ENCODE measurements at regions not wholly inside any gene's neighbourhood (a gene's known extent, or its start where the extent isn't known, plus 50 kb on each side); places are given as distances from the start of the nearest gene placed in this dataset.

- TF ChIP-seq EZH2 (IDR thresholded peaks at IDR 0.05; ENCODE audit: low read length, missing control alignments) (no peak), CTCF (conservative IDR thresholded peaks at IDR 0.05 in 1 of 2, IDR thresholded peaks at IDR 0.05 in 1 of 2; ENCODE audit: low read depth in 1 of 2, low read length in 2 of 2) (no peak)
- Histone ChIP-seq H3K27ac (ENCODE audit: insufficient read depth, low read length) (no peak overlapping the region), H3K4me2 (ENCODE audit: extremely low read depth, insufficient read depth, low read length) (no peak overlapping the region)
Measured at GRCh38 chr12:59980476-59980875, 384.6 kb downstream of the SLC16A7 start.

GRCh38 chr12:59999291-59999690 is 403.5 kb downstream of the SLC16A7 start:
- H3K79me2 ChIP-seq (ENCODE audit: control insufficient read depth, insufficient read depth, low read length): no peaks in the 10 kb centered on the region
- no peak overlapping the region for H2AFZ ChIP-seq (ENCODE audit: low read length)
- H3K4me1 ChIP-seq (ENCODE audit: control insufficient read depth, extremely low read depth, insufficient read depth, low read length): no peaks in the 10 kb centered on the region
- no peaks in the 10 kb centered on the region for H3K9me3 ChIP-seq (ENCODE audit: control insufficient read depth, insufficient read depth, low read depth, low read length)
- no peak overlapping the region for H3K9ac ChIP-seq (ENCODE audit: insufficient read depth, low read length)
- TF ChIP-seq EZH2 (IDR thresholded peaks at IDR 0.05; ENCODE audit: low read length, missing control alignments) (no peak), CTCF (conservative IDR thresholded peaks at IDR 0.05 in 1 of 2, IDR thresholded peaks at IDR 0.05 in 1 of 2; ENCODE audit: low read depth in 1 of 2, low read length in 2 of 2) (no peak)
- no peak for DNase-seq (ENCODE audit: low read depth in 2 of 2)
- H3K4me2 ChIP-seq (ENCODE audit: extremely low read depth, insufficient read depth, low read length): no peak overlapping the region
- no peaks in the 10 kb centered on the region for H3K36me3 ChIP-seq (ENCODE audit: control insufficient read depth, insufficient read depth, low read length)
- no peak overlapping the region for H3K27ac ChIP-seq (ENCODE audit: insufficient read depth, low read length)
- no peaks in the 10 kb centered on the region for H3K27me3 ChIP-seq (ENCODE audit: control insufficient read depth, insufficient read depth, low read length)
- no peaks in the 10 kb centered on the region for H4K20me1 ChIP-seq (ENCODE audit: control insufficient read depth, extremely low read depth, insufficient read depth, low read length)
- no peak overlapping the region for H3K4me3 ChIP-seq (replicated peaks in 1 of 4; ENCODE audit: control extremely low read depth in 1 of 4, insufficient read depth in 1 of 4, low read depth in 3 of 4, low read length in 4 of 4)

More at GRCh38 chr12:59980476-59980875, 384.6 kb downstream of the SLC16A7 start:
- no peaks in the 10 kb centered on the region for H4K20me1 ChIP-seq (ENCODE audit: control insufficient read depth, extremely low read depth, insufficient read depth, low read length)
- H3K9ac ChIP-seq (ENCODE audit: insufficient read depth, low read length): no peak overlapping the region
- H3K9me3 ChIP-seq (ENCODE audit: control insufficient read depth, insufficient read depth, low read depth, low read length): no peaks in the 10 kb centered on the region
- peak in 1 of 2 donors; percentile 48 for DNase-seq (ENCODE audit: low read depth in 2 of 2)
- no peak overlapping the region for H2AFZ ChIP-seq (ENCODE audit: low read length)
- no peak overlapping the region for H3K4me3 ChIP-seq (replicated peaks in 1 of 4; ENCODE audit: control extremely low read depth in 1 of 4, insufficient read depth in 1 of 4, low read depth in 3 of 4, low read length in 4 of 4)
- H3K36me3 ChIP-seq (ENCODE audit: control insufficient read depth, insufficient read depth, low read length): no peaks in the 10 kb centered on the region
- no peaks in the 10 kb centered on the region for H3K79me2 ChIP-seq (ENCODE audit: control insufficient read depth, insufficient read depth, low read length)
- H3K4me1 ChIP-seq (ENCODE audit: control insufficient read depth, extremely low read depth, insufficient read depth, low read length): no peaks in the 10 kb centered on the region
- no peaks in the 10 kb centered on the region for H3K27me3 ChIP-seq (ENCODE audit: control insufficient read depth, insufficient read depth, low read length)

- H2AFZ ChIP-seq (ENCODE audit: low read length): no peak overlapping the region
- no peaks in the 10 kb centered on the region for H3K9me3 ChIP-seq (ENCODE audit: control insufficient read depth, insufficient read depth, low read depth, low read length)
- H3K27ac ChIP-seq (ENCODE audit: insufficient read depth, low read length): no peak overlapping the region
- H3K4me3 ChIP-seq (replicated peaks in 1 of 4; ENCODE audit: control extremely low read depth in 1 of 4, insufficient read depth in 1 of 4, low read depth in 3 of 4, low read length in 4 of 4): no peak overlapping the region
- no peaks in the 10 kb centered on the region for H3K4me1 ChIP-seq (ENCODE audit: control insufficient read depth, extremely low read depth, insufficient read depth, low read length)
- H3K36me3 ChIP-seq (ENCODE audit: control insufficient read depth, insufficient read depth, low read length): no peaks in the 10 kb centered on the region
- DNase-seq (ENCODE audit: low read depth in 2 of 2): no peak
- H3K27me3 ChIP-seq (ENCODE audit: control insufficient read depth, insufficient read depth, low read length): no peaks in the 10 kb centered on the region
- no peaks in the 10 kb centered on the region for H4K20me1 ChIP-seq (ENCODE audit: control insufficient read depth, extremely low read depth, insufficient read depth, low read length)
- H3K79me2 ChIP-seq (ENCODE audit: control insufficient read depth, insufficient read depth, low read length): no peaks in the 10 kb centered on the region
- H3K4me2 ChIP-seq (ENCODE audit: extremely low read depth, insufficient read depth, low read length): no peak overlapping the region
- TF ChIP-seq EZH2 (IDR thresholded peaks at IDR 0.05; ENCODE audit: low read length, missing control alignments): no peak
- TF ChIP-seq CTCF (conservative IDR thresholded peaks at IDR 0.05 in 1 of 2, IDR thresholded peaks at IDR 0.05 in 1 of 2; ENCODE audit: low read depth in 1 of 2, low read length in 2 of 2): no peak
- H3K9ac ChIP-seq (ENCODE audit: insufficient read depth, low read length): no peak overlapping the region
Measured at GRCh38 chr12:60010486-60010885, 414.7 kb downstream of the SLC16A7 start.

Measured in fibroblast of lung (primary cell).